ENCODE measurements at regions not wholly inside any gene's neighbourhood (a gene's known extent, or its start where the extent isn't known, plus 50 kb on each side); places are given as distances from the start of the nearest gene placed in this dataset.

DNA sequence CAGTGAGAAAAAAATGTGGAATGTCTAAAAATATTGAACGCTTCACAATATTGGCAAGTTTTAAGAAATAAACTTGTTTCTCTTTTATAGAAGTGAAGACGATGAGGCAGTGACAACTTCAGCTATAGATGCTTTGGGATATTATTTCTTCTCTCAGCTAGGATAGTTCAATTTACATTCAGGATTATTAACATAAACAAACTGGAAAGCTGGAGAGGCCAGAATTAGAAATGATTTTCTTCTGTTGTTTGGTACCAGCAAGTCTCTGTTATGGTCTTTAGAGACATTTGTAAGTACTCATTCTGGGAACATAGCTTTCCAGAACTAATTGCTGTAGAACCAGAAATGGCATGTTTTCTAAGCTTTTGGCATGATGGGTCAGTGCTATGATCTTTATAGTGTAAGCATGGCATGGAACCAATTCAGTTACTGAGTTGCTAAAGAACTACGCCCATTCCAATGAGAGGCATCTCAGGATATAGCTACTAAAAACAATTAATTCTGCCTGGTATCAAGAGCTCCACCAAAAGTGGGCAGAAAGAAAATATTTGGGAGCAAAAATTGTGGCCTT, 599.5 kb upstream of the B3GALT2 start:
- H3K4me3 ChIP-seq (ENCODE audit: low read depth, low read length): no peak overlapping the region
- no peak for TF ChIP-seq CTCF (IDR thresholded peaks at IDR 0.05; ENCODE audit: insufficient read depth, low read depth, low read length)
- no peak for DNase-seq (ENCODE audit: low read depth)

DNA sequence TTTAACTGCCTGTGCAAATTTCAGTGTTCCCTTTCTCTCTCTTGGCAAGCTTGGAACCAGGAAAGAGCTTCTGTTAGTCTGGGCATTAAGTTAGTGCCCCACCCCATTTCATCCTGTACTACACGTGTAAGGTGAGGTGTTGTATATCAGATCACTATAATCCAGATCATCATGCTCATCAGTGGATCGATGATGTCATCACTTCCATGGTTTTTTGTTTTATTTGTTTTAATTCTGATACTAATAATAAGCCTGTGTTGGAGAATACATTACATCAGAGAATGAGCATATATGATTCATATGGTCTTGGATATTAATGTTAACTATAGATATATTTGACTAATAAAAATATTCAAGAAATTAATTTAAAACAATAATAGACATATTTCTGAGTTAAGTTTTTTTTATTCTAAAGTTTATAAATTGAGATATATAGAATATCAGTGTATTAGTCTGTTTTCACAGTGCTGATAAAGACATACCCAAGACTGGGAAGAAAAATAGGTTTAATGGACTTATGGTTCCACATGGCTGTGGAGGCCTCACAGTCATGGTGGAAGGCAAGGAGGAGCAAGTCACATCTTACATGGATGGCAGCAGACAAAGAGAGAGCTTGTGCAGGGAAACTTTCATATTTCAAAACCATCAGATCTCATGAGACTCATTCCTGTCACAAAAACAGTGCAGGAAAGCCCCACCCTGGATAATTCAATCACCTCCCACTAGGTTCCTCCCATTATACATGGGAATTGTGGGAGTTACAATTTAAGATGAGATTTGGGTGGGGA, 588.3 kb upstream of the B3GALT2 start:
- no peak for TF ChIP-seq CTCF (IDR thresholded peaks at IDR 0.05; ENCODE audit: insufficient read depth, low read depth, low read length)
- H3K4me3 ChIP-seq (ENCODE audit: low read depth, low read length): no peak overlapping the region
- DNase-seq (ENCODE audit: low read depth): no peak

DNA sequence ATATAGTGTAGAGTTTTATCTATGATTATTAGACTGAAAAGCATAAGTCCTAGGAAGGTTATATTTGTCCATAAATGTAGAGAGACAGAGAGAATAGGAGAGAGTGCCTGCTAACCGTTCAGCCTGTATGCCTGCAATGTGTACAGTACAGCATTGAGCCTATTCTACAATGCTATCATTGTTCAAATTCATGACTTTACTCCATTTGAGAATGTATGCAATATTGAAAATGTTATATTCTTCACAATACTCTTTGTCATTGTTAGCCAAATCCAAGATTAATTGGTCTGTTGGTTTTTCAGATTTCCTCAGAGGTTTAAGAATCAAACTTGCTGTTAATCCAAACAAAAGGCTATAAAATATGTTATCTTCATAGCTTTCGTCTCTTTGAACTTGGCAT, 585.2 kb upstream of the B3GALT2 start:
- no peak for DNase-seq (ENCODE audit: low read depth)
- H3K4me3 ChIP-seq (ENCODE audit: low read depth, low read length): no peak overlapping the region
- no peak for TF ChIP-seq CTCF (IDR thresholded peaks at IDR 0.05; ENCODE audit: insufficient read depth, low read depth, low read length)

DNA sequence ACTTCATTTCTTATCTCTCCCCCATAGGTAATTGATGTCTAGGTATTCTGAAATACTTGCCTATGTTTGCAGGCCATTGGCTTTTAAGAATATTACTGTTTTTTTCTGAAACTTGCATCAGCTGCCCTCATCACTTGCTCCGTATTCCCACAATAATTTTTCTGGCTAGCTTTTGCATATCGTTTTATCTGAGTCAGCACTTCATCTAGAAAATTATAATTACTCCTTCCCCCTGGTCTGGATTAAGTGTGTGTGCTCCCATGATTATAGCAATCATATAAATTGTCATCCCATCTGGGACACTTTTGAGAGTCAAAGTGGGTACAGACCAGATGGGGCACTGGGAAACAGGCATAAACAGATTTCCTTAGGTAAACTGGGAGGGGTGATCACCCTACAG, 583.2 kb upstream of the B3GALT2 start:
- DNase-seq (ENCODE audit: low read depth): no peak
- TF ChIP-seq CTCF (IDR thresholded peaks at IDR 0.05; ENCODE audit: insufficient read depth, low read depth, low read length): no peak

DNA sequence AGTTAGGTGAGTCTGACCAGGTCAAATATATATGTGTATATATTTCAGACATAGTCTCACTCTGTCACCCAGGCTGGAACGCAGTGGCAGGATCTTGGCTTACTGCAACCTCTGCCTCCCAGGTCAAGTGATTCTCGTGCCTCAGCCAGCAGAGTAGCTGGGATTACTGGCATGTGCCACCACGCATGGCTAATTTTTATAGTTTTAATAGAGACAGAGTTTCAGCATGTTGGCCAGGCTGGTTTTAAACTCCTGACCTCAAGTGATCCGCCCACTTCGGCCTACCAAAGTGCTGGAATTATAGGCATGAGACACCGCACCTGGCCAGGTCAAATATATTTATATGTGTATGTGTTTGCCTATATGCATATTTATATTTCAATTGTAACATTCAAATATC, 581.5 kb upstream of the B3GALT2 start:
- no peak for DNase-seq (ENCODE audit: low read depth)
- H3K4me3 ChIP-seq (ENCODE audit: low read depth, low read length): no peak overlapping the region
- no peak for TF ChIP-seq CTCF (IDR thresholded peaks at IDR 0.05; ENCODE audit: insufficient read depth, low read depth, low read length)

More for the DNA sequence above, 583.2 kb upstream of the B3GALT2 start:
- H3K4me3 ChIP-seq (ENCODE audit: low read depth, low read length): no peak overlapping the region

- DNase-seq (ENCODE audit: low read depth): no peak
- TF ChIP-seq CTCF (IDR thresholded peaks at IDR 0.05; ENCODE audit: insufficient read depth, low read depth, low read length): no peak
- H3K4me3 ChIP-seq (ENCODE audit: low read depth, low read length): no peak overlapping the region
Observed at GRCh38 chr1:193766329-193766728, 579.9 kb upstream of the B3GALT2 start.

Data from fibroblast of villous mesenchyme (primary cell).